Aorta (tissue), 5 donors: ENCODE measurements at regions not wholly inside any gene's neighbourhood (a gene's known extent, or its start where the extent isn't known, plus 50 kb on each side); places are given as distances from the start of the nearest gene placed in this dataset.

Experiments used
- ATAC-seq: fragments of 200-7000 bp; cut with Tn5 transposase; one replicate; pipeline ENCODE4 v1.9.1; 2022; ENCODE audit warnings: moderate library complexity; ENCODE audit not compliant: low FRiP score
- DNase-seq, 2 donors: peaks; one replicate each; pipeline ENCODE4 v3.0.0-alpha.2; 2020
- H3K27ac ChIP-seq, 2 donors: one replicate each; pipeline ENCODE4 v1.5.1; 2013; ENCODE audit warnings: low read length in 2 of 2, mild to moderate bottlenecking in 2 of 2, moderate library complexity in 2 of 2, control low read depth in 1 of 2, inconsistent platforms in 1 of 2, low read depth in 1 of 2
- H3K27me3 ChIP-seq, 2 donors: one replicate each; pipeline ENCODE4 v1.6.1; 2013; ENCODE audit warnings: control low read depth in 1 of 2, low read length in 1 of 2, mild to moderate bottlenecking in 1 of 2, moderate library complexity in 1 of 2; ENCODE audit not compliant: insufficient read depth in 2 of 2, control insufficient read depth in 1 of 2
- H3K36me3 ChIP-seq, 2 donors: one replicate each; pipeline ENCODE4 v1.6.1; 2013; ENCODE audit warnings: control low read depth in 1 of 2, low read length in 1 of 2, mild to moderate bottlenecking in 1 of 2; ENCODE audit not compliant: insufficient read depth in 2 of 2, control insufficient read depth in 1 of 2
- H3K4me1 ChIP-seq, 2 donors: one replicate each; pipeline ENCODE4 v1.6.1; 2013; ENCODE audit warnings: low read length in 2 of 2, control low read depth in 1 of 2, mild to moderate bottlenecking in 1 of 2, moderate library complexity in 1 of 2; ENCODE audit not compliant: insufficient read depth in 2 of 2, control insufficient read depth in 1 of 2
- H3K4me3 ChIP-seq, 2 donors: one replicate each; pipeline ENCODE4 v1.5.1; 2013; ENCODE audit warnings: low read length in 2 of 2, control low read depth in 1 of 2, mild to moderate bottlenecking in 1 of 2
- H3K9me3 ChIP-seq: one replicate; pipeline ENCODE4 v1.6.1; 2013; ENCODE audit warnings: mild to moderate bottlenecking, low read length; ENCODE audit not compliant: control insufficient read depth
- WGBS, 2 donors: extraction: QIAGEN DNeasy Blood & Tissue Kit; methylation state at CpG; one replicate each; pipeline ENCODE4 v1.1.7; 2013; 5-methylcytosine and 5-hydroxymethylcytosine counted together
- intact Hi-C, 2 donors: fragments of 100-400 bp; cut with DNase I; formaldehyde crosslinking; loops; one replicate each; pipeline versions ENCODE4 v1.14.2 to v1.15.0; 2022
- donor health status: healthy with polysubstance abuse.
- donor health status: Bipolar disorder and iron deficiency.
- donor health status: DM: no; HTN: no; CAD: no.
- donor health status: DM: no; HTN: no; CAD: no.
- donor health status: DM: yes; HTN: yes; CAD: no.

DNA sequence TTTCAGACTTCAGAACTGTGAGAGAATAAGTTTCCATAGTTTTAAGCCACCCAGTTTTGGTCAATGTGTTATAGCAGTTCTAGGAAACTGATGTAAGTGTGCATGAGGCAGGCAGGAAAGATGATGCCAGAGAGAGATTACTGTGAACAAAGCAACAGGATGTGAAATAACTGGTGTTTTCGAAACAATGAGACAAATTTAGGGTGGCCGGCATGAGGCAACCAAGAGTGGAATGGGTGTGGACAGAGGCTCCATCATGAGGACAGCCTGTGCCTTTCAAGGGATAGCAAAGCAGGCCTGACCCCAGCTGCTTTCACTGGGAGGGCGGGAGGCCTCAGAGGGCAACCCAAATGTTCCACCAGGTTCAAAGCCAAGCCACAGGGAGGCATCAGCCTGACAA, 67.3 kb upstream of the UCN3 start:
- ATAC-seq (no peak), DNase-seq (peak in 1 of 2 donors; percentile 53)
- no peak overlapping the region for H3K4me3 ChIP-seq
- WGBS, 2 donors: 85 to 86% methylated on average over 3 of the region's 3 CpGs
- no peaks in the 10 kb centered on the region for H3K36me3 ChIP-seq
- H3K4me1 ChIP-seq: no peaks in the 10 kb centered on the region
- H3K27me3 ChIP-seq: no peaks in the 10 kb centered on the region
- no peaks in the 10 kb centered on the region for H3K9me3 ChIP-seq
- H3K27ac ChIP-seq: no peak overlapping the region
- intact Hi-C loops: no loop called here

DNA sequence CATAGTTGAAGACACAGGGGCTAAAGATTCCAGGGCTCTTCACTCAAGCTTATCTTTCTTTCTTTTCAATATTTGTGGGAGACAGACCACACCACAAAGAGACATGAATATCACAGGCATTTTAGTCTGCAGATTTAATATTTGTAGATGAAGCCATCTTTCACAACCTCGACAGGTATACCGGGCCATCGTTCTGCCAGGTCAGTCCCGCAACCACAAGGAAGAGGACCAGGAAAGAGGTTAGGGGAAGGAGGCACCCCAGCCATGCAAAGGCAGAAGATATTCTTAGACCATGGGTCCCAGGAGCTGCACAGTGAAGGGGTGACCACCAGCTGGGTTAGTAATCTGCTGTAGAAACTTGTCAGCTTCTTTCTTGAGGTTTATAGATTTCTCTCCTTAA, 66.8 kb upstream of the UCN3 start:
- DNase-seq (no peak), ATAC-seq (no peak)
- Histone ChIP-seq H3K4me3 (no peak overlapping the region), H3K27ac (no peak overlapping the region), H3K4me1 (no peaks in the 10 kb centered on the region), H3K27me3 (no peaks in the 10 kb centered on the region), H3K9me3 (no peaks in the 10 kb centered on the region), H3K36me3 (no peaks in the 10 kb centered on the region)
- intact Hi-C loops: no loop called here
- 92 to 98% methylated on average over 4 of the region's 4 CpGs for WGBS, 2 donors

- no peaks in the 10 kb centered on the region for H3K4me1 ChIP-seq
- no peak overlapping the region for H3K4me3 ChIP-seq
- intact Hi-C loops: no loop called here
- no peak for ATAC-seq
- 60 to 67% methylated on average over 3 of the region's 3 CpGs for WGBS, 2 donors
- DNase-seq: no peak
- H3K27me3 ChIP-seq: no peaks in the 10 kb centered on the region
- no peak overlapping the region for H3K27ac ChIP-seq
- no peaks in the 10 kb centered on the region for H3K36me3 ChIP-seq
- H3K9me3 ChIP-seq: peaks cover 2% of the 10 kb centered on the region
Observed at GRCh38 chr10:5299950-5300349, 64.8 kb upstream of the UCN3 start.

- H3K9me3 ChIP-seq: peaks cover 2% of the 10 kb centered on the region
Observed at GRCh38 chr10:5303504-5303903, 61.3 kb upstream of the UCN3 start.

GRCh38 chr10:5305374-5305773, 59.4 kb upstream of the UCN3 start:
- Histone ChIP-seq H3K4me1 (no peaks in the 10 kb centered on the region), H3K4me3 (no peak overlapping the region), H3K9me3 (peaks cover 2% of the 10 kb centered on the region), H3K27me3 (no peaks in the 10 kb centered on the region), H3K36me3 (no peaks in the 10 kb centered on the region), H3K27ac (no peak overlapping the region)
- WGBS, 2 donors: 52 to 67% methylated on average over 7 of the region's 7 CpGs
- ATAC-seq: no peak
- intact Hi-C loops: loop anchor here in 1 of 2 donors (5.0 kb wide), 1 partner anchor 458 kb away; no protein-coding TSS in a partner anchor
- DNase-seq: no peak

More at GRCh38 chr10:5303504-5303903, 61.3 kb upstream of the UCN3 start:
- intact Hi-C loops: no loop called here
- WGBS, 2 donors: 93 to 97% methylated on average over 2 of the region's 2 CpGs
- no peaks in the 10 kb centered on the region for H3K27me3 ChIP-seq
- no peaks in the 10 kb centered on the region for H3K36me3 ChIP-seq
- no peak overlapping the region for H3K4me3 ChIP-seq
- no peak for DNase-seq
- no peak for ATAC-seq
- no peak overlapping the region for H3K27ac ChIP-seq
- no peaks in the 10 kb centered on the region for H3K4me1 ChIP-seq

- DNase-seq (no peak), ATAC-seq (no peak)
- Histone ChIP-seq H3K36me3 (no peaks in the 10 kb centered on the region), H3K27me3 (no peaks in the 10 kb centered on the region), H3K9me3 (no peaks in the 10 kb centered on the region), H3K27ac (no peak overlapping the region), H3K4me1 (no peaks in the 10 kb centered on the region), H3K4me3 (no peak overlapping the region)
- intact Hi-C loops: no loop called here
- 80 to 85% methylated on average over 3 of the region's 3 CpGs for WGBS, 2 donors
Observed at GRCh38 chr10:5310914-5311313, 53.9 kb upstream of the UCN3 start.

GRCh38 chr10:5311617-5312016, 53.1 kb upstream of the UCN3 start:
- 35 to 43% methylated on average over 1 of the region's 1 CpG for WGBS, 2 donors

GRCh38 chr10:5314840-5315239, 49.9 kb upstream of the UCN3 start:
- intact Hi-C loops: no loop called here
- Histone ChIP-seq H3K27me3 (no peaks in the 10 kb centered on the region), H3K4me3 (no peak overlapping the region), H3K9me3 (no peaks in the 10 kb centered on the region), H3K27ac (no peak overlapping the region), H3K4me1 (no peaks in the 10 kb centered on the region), H3K36me3 (no peaks in the 10 kb centered on the region)
- WGBS, 2 donors: 89% methylated on average over 5 of the region's 5 CpGs
- DNase-seq (no peak), ATAC-seq (no peak)

More at GRCh38 chr10:5311617-5312016, 53.1 kb upstream of the UCN3 start:
- no peak for DNase-seq
- intact Hi-C loops: no loop called here
- no peaks in the 10 kb centered on the region for H3K36me3 ChIP-seq
- no peaks in the 10 kb centered on the region for H3K4me1 ChIP-seq
- H3K9me3 ChIP-seq: no peaks in the 10 kb centered on the region
- no peaks in the 10 kb centered on the region for H3K27me3 ChIP-seq
- no peak for ATAC-seq
- no peak overlapping the region for H3K27ac ChIP-seq
- H3K4me3 ChIP-seq: no peak overlapping the region
